Neuronal stem cell (in vitro differentiated cells): ENCODE measurements at regions not wholly inside any gene's neighbourhood (a gene's known extent, or its start where the extent isn't known, plus 50 kb on each side); places are given as distances from the start of the nearest gene placed in this dataset.

Source experiments
- DNase-seq: peaks from one replicate; pipeline ENCODE4 v3.0.0-alpha.2; 2013; ENCODE audit warnings: low spot score
- H2AFZ ChIP-seq: one replicate; pipeline ENCODE4 v1.6.1; 2013; ENCODE audit warnings: mild to moderate bottlenecking, low read length, inconsistent platforms
- H2AK5ac ChIP-seq: 2 replicates; pipeline ENCODE4 v1.6.1; 2013; ENCODE audit warnings: low read depth, mild to moderate bottlenecking, inconsistent platforms, low read length, moderate library complexity, mixed read lengths
- H2BK120ac ChIP-seq: 2 replicates; pipeline ENCODE4 v1.6.1; 2013; ENCODE audit warnings: low read depth, mild to moderate bottlenecking, inconsistent platforms, low read length, moderate library complexity, mixed read lengths
- H2BK12ac ChIP-seq: one replicate; pipeline ENCODE4 v1.6.1; 2013; ENCODE audit warnings: low read length, inconsistent platforms
- H2BK15ac ChIP-seq: 2 replicates; pipeline ENCODE4 v1.6.1; 2013; ENCODE audit warnings: mild to moderate bottlenecking, low read length, inconsistent platforms, mixed read lengths
- H2BK5ac ChIP-seq: one replicate; pipeline ENCODE4 v1.6.1; 2013; ENCODE audit warnings: inconsistent platforms, mild to moderate bottlenecking, low read length, moderate library complexity
- H3K14ac ChIP-seq: one replicate; pipeline ENCODE4 v1.6.1; 2013; ENCODE audit warnings: low read length, inconsistent platforms
- H3K18ac ChIP-seq: 2 replicates; pipeline ENCODE4 v1.6.1; 2013; ENCODE audit warnings: low read length, inconsistent platforms
- H3K23ac ChIP-seq: 2 replicates; pipeline ENCODE4 v1.6.1; 2013; ENCODE audit warnings: low read depth, mild to moderate bottlenecking, mixed read lengths, low read length, inconsistent platforms; ENCODE audit not compliant: poor library complexity
- H3K27ac ChIP-seq: replicated peaks from 3 replicates; pipeline ENCODE4 v1.5.1; 2013; ENCODE audit warnings: low read length, inconsistent platforms
- H3K27me3 ChIP-seq, 3 experiments: 2 replicates each; pipeline ENCODE4 v1.6.1; 2013; ENCODE audit warnings: low read length in 3 of 3, mild to moderate bottlenecking in 2 of 3, inconsistent platforms in 1 of 3, low read depth in 1 of 3, mixed read lengths in 1 of 3, moderate library complexity in 1 of 3; ENCODE audit not compliant: control insufficient read depth in 3 of 3, insufficient read depth in 3 of 3
- H3K36me3 ChIP-seq, 2 donors: replicated peaks in 1 of 2; 2 replicates each; pipeline ENCODE4 v1.6.1; 2013; ENCODE audit warnings: low read length in 2 of 2; ENCODE audit not compliant: control insufficient read depth in 2 of 2, insufficient read depth in 2 of 2
- H3K4ac ChIP-seq: 2 replicates; pipeline ENCODE4 v1.6.1; 2013; ENCODE audit warnings: inconsistent platforms, mild to moderate bottlenecking, low read length, moderate library complexity
- H3K4me1 ChIP-seq, 2 donors: 1 replicate in 1 of 2; 2 replicates in 1 of 2; pipeline ENCODE4 v1.6.1; 2013; ENCODE audit warnings: low read length in 2 of 2, low read depth in 1 of 2; ENCODE audit not compliant: control insufficient read depth in 2 of 2, insufficient read depth in 1 of 2
- H3K4me2 ChIP-seq: one replicate; pipeline ENCODE4 v1.6.1; 2013; ENCODE audit warnings: mild to moderate bottlenecking, low read length, inconsistent platforms; ENCODE audit not compliant: insufficient read depth, poor library complexity, severe bottlenecking
- H3K4me3 ChIP-seq, 2 donors: 2 replicates each; pipeline ENCODE4 v1.5.1; 2013; ENCODE audit warnings: low read length in 2 of 2, mild to moderate bottlenecking in 2 of 2, inconsistent platforms in 1 of 2, moderate library complexity in 1 of 2
- H3K79me1 ChIP-seq: one replicate; pipeline ENCODE4 v1.6.1; 2013; ENCODE audit warnings: low read depth, mild to moderate bottlenecking, inconsistent platforms, low read length, moderate library complexity
- H3K9ac ChIP-seq: one replicate; pipeline ENCODE4 v1.6.1; 2013; ENCODE audit warnings: mild to moderate bottlenecking, low read depth, low read length, inconsistent platforms; ENCODE audit not compliant: poor library complexity
- H3K9me3 ChIP-seq, 2 donors: replicated peaks in 1 of 2; 2 replicates each; pipeline versions ENCODE3 to v1.6.1; 2013; ENCODE audit warnings: low read length in 2 of 2, mild to moderate bottlenecking in 2 of 2, inconsistent platforms in 1 of 2, low read depth in 1 of 2, mixed read lengths in 1 of 2, moderate library complexity in 1 of 2; ENCODE audit not compliant: control insufficient read depth in 2 of 2, insufficient read depth in 1 of 2
- H4K8ac ChIP-seq: one replicate; pipeline ENCODE4 v1.6.1; 2013; ENCODE audit warnings: low read depth, mild to moderate bottlenecking, inconsistent platforms, low read length, moderate library complexity
- H4K91ac ChIP-seq: one replicate; pipeline ENCODE4 v1.6.1; 2013; ENCODE audit warnings: low read length, low read depth, mild to moderate bottlenecking, inconsistent platforms; ENCODE audit not compliant: poor library complexity
- WGBS, 2 donors: extraction: QIAGEN DNeasy Blood & Tissue Kit; methylation state at CpG; one replicate each; pipeline ENCODE4 v1.1.7; 2013; ENCODE audit warnings: missing lambda C conversion rate in 2 of 2, mixed read lengths in 1 of 2; ENCODE audit not compliant: insufficient read length in 2 of 2, insufficient replicate concordance in 1 of 2; ENCODE audit errors: extremely low coverage in 2 of 2; 5-methylcytosine and 5-hydroxymethylcytosine counted together

DNA sequence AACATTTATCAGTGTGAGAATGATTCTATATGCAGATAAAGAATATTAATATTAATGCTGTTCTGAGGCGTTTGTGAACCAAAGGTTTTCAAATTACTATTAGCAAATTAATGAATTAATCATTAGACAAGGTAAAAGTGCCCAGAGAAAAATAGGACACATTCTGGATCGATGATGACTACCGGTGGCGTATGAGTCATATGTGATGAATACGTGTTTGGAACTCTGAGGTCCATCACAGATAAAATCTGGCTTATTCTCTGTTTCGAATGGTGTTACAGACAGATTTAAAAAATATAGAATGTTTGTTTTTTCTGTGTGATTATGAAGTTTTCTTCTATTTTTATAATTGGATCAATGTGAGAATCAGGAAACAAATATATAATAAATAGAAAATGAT lies 79.2 kb upstream of the RTL1 start:
- Histone ChIP-seq H2AK5ac (no peak overlapping the region), H3K27ac (no peak overlapping the region), H3K4me2 (no peak overlapping the region), H3K36me3 (peaks cover 0 to 2% of the 10 kb centered on the region in 2 donors), H3K9ac (no peak overlapping the region), H2AFZ (no peak overlapping the region), H2BK5ac (no peak overlapping the region), H3K9me3 (no peaks in the 10 kb centered on the region), H4K8ac (no peak overlapping the region), H3K4ac (no peak overlapping the region), H3K14ac (no peak overlapping the region), H3K18ac (no peak overlapping the region), H2BK120ac (no peak overlapping the region), H4K91ac (no peak overlapping the region), H2BK12ac (no peak overlapping the region), H2BK15ac (no peak overlapping the region), H3K27me3 (no peaks in the 10 kb centered on the region), H3K79me1 (no peaks in the 10 kb centered on the region), H3K23ac (no peak overlapping the region), H3K4me1 (peaks cover 0 to 4% of the 10 kb centered on the region in 2 donors), H3K4me3 (no peak overlapping the region)
- no CpG with 5 or more reads among the region's 6 CpGs for WGBS, 2 donors
- DNase-seq: no peak

DNA sequence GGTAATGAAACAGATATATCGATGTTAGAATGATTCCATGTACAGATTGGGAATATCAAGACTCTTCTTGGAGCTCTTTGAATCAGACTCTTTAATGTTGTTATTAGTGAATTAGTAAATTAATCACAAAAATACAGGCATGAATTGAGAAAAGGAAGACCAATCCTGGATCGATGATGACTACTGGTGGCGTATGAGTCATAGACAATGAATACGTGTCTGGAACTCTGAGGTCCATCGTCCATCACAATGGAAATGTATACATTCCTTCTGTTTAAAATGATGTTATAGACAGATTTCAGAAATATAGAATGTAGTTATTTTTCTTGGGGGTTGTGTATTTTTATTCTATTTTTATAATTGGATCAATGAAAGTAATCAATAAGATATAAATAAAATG lies 80.2 kb upstream of the RTL1 start:
- no peak overlapping the region for H2BK5ac ChIP-seq
- no peak overlapping the region for H4K91ac ChIP-seq
- H3K36me3 ChIP-seq: peaks cover 0 to 2% of the 10 kb centered on the region in 2 donors
- H2BK15ac ChIP-seq: no peak overlapping the region
- no peak overlapping the region for H3K27ac ChIP-seq
- H3K9ac ChIP-seq: no peak overlapping the region
- no peaks in the 10 kb centered on the region for H3K27me3 ChIP-seq
- H3K4me3 ChIP-seq: no peak overlapping the region
- no peak overlapping the region for H2AFZ ChIP-seq
- no peak overlapping the region for H2AK5ac ChIP-seq
- no CpG with 5 or more reads among the region's 5 CpGs for WGBS, 2 donors
- H3K18ac ChIP-seq: no peak overlapping the region
- no peak overlapping the region for H3K4ac ChIP-seq
- no peak for DNase-seq
- H3K9me3 ChIP-seq: no peaks in the 10 kb centered on the region
- H3K4me1 ChIP-seq: peaks cover 0 to 4% of the 10 kb centered on the region in 2 donors
- H3K23ac ChIP-seq: no peak overlapping the region
- H2BK12ac ChIP-seq: no peak overlapping the region
- H3K4me2 ChIP-seq: no peak overlapping the region
- no peaks in the 10 kb centered on the region for H3K79me1 ChIP-seq
- H3K14ac ChIP-seq: no peak overlapping the region
- H2BK120ac ChIP-seq: no peak overlapping the region
- no peak overlapping the region for H4K8ac ChIP-seq

DNA sequence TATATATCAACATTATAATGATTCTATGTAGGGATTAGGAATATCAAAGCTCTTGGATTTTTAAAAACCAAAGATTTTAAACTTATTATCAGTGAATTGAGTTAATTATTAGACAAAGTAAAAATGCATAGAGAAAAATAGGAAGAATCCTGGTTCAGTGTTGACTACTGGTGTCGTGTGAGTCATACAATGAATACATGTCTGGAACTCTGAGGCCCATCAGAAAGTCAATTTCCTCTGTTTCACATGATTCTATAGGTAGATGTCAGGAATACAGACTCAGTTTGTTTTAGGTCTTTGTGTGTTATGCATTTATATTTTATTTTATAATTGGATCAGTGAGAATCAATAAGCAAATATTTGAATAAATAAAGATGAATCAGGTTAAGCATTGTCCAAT lies 84.5 kb upstream of the RTL1 start:
- H2BK15ac ChIP-seq: no peak overlapping the region
- no peak overlapping the region for H2BK12ac ChIP-seq
- H3K4me3 ChIP-seq: no peak overlapping the region
- no peak overlapping the region for H2BK120ac ChIP-seq
- H4K8ac ChIP-seq: no peak overlapping the region
- no peaks in the 10 kb centered on the region for H3K79me1 ChIP-seq
- peaks cover 0 to 2% of the 10 kb centered on the region in 2 donors for H3K36me3 ChIP-seq
- H2BK5ac ChIP-seq: no peak overlapping the region
- H3K4me2 ChIP-seq: no peak overlapping the region
- no peak overlapping the region for H3K23ac ChIP-seq
- H3K14ac ChIP-seq: no peak overlapping the region
- H2AFZ ChIP-seq: no peak overlapping the region
- no CpG with 5 or more reads among the region's 1 CpG for WGBS, 2 donors
- no peaks in the 10 kb centered on the region for H3K4me1 ChIP-seq
- H3K27ac ChIP-seq: no peak overlapping the region
- H3K9me3 ChIP-seq: no peaks in the 10 kb centered on the region
- H3K9ac ChIP-seq: no peak overlapping the region
- no peak overlapping the region for H3K4ac ChIP-seq
- DNase-seq: no peak
- H3K18ac ChIP-seq: no peak overlapping the region
- no peaks in the 10 kb centered on the region for H3K27me3 ChIP-seq
- no peak overlapping the region for H2AK5ac ChIP-seq
- no peak overlapping the region for H4K91ac ChIP-seq

DNA sequence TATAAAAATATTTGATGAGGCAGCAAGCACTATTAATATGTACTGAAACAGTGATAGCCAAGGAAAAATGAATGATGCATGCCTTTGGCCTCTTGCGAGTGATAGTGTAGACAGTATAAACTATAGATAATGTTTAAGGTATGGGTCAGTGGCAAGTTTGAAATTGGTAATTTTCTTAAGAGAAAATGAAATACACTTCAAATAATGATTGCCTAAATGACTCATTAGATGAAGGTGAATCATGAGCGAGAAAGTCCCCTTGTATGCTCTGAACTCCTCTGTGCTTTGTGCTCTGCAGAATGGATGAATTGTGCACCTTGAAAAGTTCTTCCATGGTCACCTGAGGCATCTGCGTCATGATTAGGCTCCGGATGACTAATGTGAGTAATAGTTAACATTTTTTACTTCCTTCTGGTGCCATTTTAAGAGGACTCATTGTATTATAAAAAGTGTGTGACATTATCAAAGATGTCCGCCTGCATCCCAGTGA lies 84.9 kb upstream of the RTL1 start:
- Histone ChIP-seq H2BK12ac (no peak overlapping the region), H3K18ac (no peak overlapping the region), H3K9ac (no peak overlapping the region), H3K4me1 (no peaks in the 10 kb centered on the region), H3K27ac (no peak overlapping the region), H3K9me3 (no peaks in the 10 kb centered on the region), H3K14ac (no peak overlapping the region), H4K8ac (no peak overlapping the region), H2AK5ac (no peak overlapping the region), H2BK15ac (no peak overlapping the region), H3K4me2 (no peak overlapping the region), H3K4ac (no peak overlapping the region), H3K27me3 (no peaks in the 10 kb centered on the region), H4K91ac (no peak overlapping the region), H2AFZ (no peak overlapping the region), H2BK120ac (no peak overlapping the region), H2BK5ac (no peak overlapping the region), H3K36me3 (peaks cover 0 to 2% of the 10 kb centered on the region in 2 donors), H3K79me1 (no peaks in the 10 kb centered on the region), H3K4me3 (no peak overlapping the region), H3K23ac (no peak overlapping the region)
- WGBS, 2 donors: no CpG with 5 or more reads among the region's 5 CpGs
- DNase-seq: no peak
